OCI-LY1 (cell line): ENCODE measurements at regions not wholly inside any gene's neighbourhood (a gene's known extent, or its start where the extent isn't known, plus 50 kb on each side); places are given as distances from the start of the nearest gene placed in this dataset.

Source experiments
- H2AFZ ChIP-seq: fragments of 200-600 bp; sonication (generic), shearing (Covaris generic); 2 replicates; pipeline ENCODE4 v1.6.0; 2014; ENCODE audit warnings: antibody characterized with exemption, mild to moderate bottlenecking, low read length
- H3F3A ChIP-seq: fragments of 200-600 bp; sonication (generic), shearing (Covaris generic); 2 replicates; pipeline ENCODE4 v1.6.0; 2014; ENCODE audit warnings: mild to moderate bottlenecking, antibody characterized with exemption, low read length, moderate library complexity; ENCODE audit not compliant: insufficient read depth
- H3K27ac ChIP-seq: fragments of 200-600 bp; sonication (generic); 2 replicates; pipeline ENCODE4 v1.5.1; 2014; ENCODE audit warnings: low read length, mixed run types, mild to moderate bottlenecking, low read depth; ENCODE audit not compliant: poor library complexity, severe bottlenecking
- H3K27me3 ChIP-seq: fragments of 200-600 bp; sonication (generic); 2 replicates; pipeline ENCODE4 v1.6.0; 2014; ENCODE audit warnings: antibody characterized with exemption, mild to moderate bottlenecking, low read length, moderate library complexity; ENCODE audit not compliant: insufficient read depth
- H3K36me3 ChIP-seq: fragments of 200-600 bp; sonication (generic); 2 replicates; pipeline ENCODE4 v1.6.1; 2014; ENCODE audit warnings: mild to moderate bottlenecking, antibody characterized with exemption, low read length, moderate library complexity, mixed read lengths; ENCODE audit not compliant: insufficient read depth
- H3K4me1 ChIP-seq: fragments of 200-600 bp; sonication (generic); 2 replicates; pipeline ENCODE4 v1.5.1; 2014; ENCODE audit warnings: mild to moderate bottlenecking, low read length, moderate library complexity; ENCODE audit not compliant: insufficient read depth, severe bottlenecking
- H3K4me2 ChIP-seq: fragments of 200-600 bp; sonication (generic), shearing (Covaris generic); 2 replicates; pipeline ENCODE4 v1.6.1; 2014; ENCODE audit warnings: low read length
- H3K4me3 ChIP-seq: fragments of 200-600 bp; sonication (generic); 2 replicates; pipeline ENCODE4 v1.5.1; 2014; ENCODE audit warnings: low read length, low read depth, mild to moderate bottlenecking, mixed read lengths; ENCODE audit not compliant: poor library complexity, severe bottlenecking
- H3K79me2 ChIP-seq: fragments of 200-600 bp; shearing (Covaris generic); 2 replicates; pipeline ENCODE4 v1.6.1; 2016; ENCODE audit warnings: mixed run types, low read length, mixed read lengths; ENCODE audit not compliant: insufficient read depth
- H3K9ac ChIP-seq: fragments of 200-600 bp; sonication (generic), shearing (Covaris generic); 2 replicates; pipeline ENCODE4 v1.6.1; 2014; ENCODE audit warnings: mild to moderate bottlenecking, low read length, mixed read lengths
- H3K9me2 ChIP-seq: fragments of 200-600 bp; sonication (generic), shearing (Covaris generic); 2 replicates; pipeline ENCODE4 v1.6.1; 2014; ENCODE audit warnings: low read depth, mild to moderate bottlenecking, low read length, mixed read lengths
- H3K9me3 ChIP-seq: fragments of 200-600 bp; shearing (Covaris generic); 2 replicates; pipeline ENCODE4 v1.6.1; 2014; ENCODE audit warnings: low read length, mixed read lengths
- H4K20me1 ChIP-seq: fragments of 200-600 bp; sonication (generic), shearing (Covaris generic); 2 replicates; pipeline ENCODE4 v1.6.0; 2016; ENCODE audit warnings: mild to moderate bottlenecking, low read length; ENCODE audit not compliant: insufficient read depth
- EZH2 ChIP-seq: fragments of 200-600 bp; sonication (generic), shearing (Covaris generic); IDR thresholded peaks from 2 replicates; pipeline ENCODE4 v1.8.0; 2017; ENCODE audit warnings: borderline replicate concordance, mixed run types, mild to moderate bottlenecking, antibody characterized with exemption, low read length, moderate library complexity, mixed read lengths
- TF ChIP-seq, protein P1 (sequence below): fragments of 200-600 bp; sonication (generic), shearing (Covaris generic); IDR thresholded peaks from 2 replicates; pipeline ENCODE4 v1.5.1; 2017; ENCODE audit warnings: mild to moderate bottlenecking, antibody characterized with exemption, low read length, moderate library complexity, mixed read lengths

DNA sequence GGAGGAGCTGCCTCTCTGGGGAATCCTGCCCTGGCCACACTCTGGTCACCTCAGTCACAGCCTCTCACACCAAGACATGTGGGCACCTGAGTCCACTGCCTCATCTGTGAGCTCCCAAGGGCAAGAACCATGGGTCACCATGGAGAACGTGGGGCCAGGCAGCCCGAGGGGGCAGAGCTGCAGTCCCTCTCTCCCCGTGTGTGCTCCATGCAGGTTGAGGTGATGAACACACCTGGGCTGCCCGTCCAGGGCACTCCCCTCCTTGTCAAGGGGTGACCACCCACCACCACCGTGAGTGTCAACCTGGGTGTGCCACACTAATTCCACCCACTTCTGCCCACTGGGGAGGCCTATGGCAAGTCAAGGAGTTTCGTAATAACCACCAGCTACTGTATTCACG, 159.6 kb upstream of the RAB6C start:
- no peak overlapping the region for H3K27ac ChIP-seq
- H3K9me2 ChIP-seq = no peaks in the 10 kb centered on the region
- TF ChIP-seq EZH2 = no peak
- TF ChIP-seq, protein P1, sequence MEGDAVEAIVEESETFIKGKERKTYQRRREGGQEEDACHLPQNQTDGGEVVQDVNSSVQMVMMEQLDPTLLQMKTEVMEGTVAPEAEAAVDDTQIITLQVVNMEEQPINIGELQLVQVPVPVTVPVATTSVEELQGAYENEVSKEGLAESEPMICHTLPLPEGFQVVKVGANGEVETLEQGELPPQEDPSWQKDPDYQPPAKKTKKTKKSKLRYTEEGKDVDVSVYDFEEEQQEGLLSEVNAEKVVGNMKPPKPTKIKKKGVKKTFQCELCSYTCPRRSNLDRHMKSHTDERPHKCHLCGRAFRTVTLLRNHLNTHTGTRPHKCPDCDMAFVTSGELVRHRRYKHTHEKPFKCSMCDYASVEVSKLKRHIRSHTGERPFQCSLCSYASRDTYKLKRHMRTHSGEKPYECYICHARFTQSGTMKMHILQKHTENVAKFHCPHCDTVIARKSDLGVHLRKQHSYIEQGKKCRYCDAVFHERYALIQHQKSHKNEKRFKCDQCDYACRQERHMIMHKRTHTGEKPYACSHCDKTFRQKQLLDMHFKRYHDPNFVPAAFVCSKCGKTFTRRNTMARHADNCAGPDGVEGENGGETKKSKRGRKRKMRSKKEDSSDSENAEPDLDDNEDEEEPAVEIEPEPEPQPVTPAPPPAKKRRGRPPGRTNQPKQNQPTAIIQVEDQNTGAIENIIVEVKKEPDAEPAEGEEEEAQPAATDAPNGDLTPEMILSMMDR = no peak
- H3K4me2 ChIP-seq = no peak overlapping the region
- no peaks in the 10 kb centered on the region for H3K4me1 ChIP-seq
- no peaks in the 10 kb centered on the region for H3F3A ChIP-seq
- no peak overlapping the region for H3K4me3 ChIP-seq
- no peaks in the 10 kb centered on the region for H4K20me1 ChIP-seq
- no peaks in the 10 kb centered on the region for H3K27me3 ChIP-seq
- H3K79me2 ChIP-seq = no peaks in the 10 kb centered on the region
- no peak overlapping the region for H3K9ac ChIP-seq
- no peak overlapping the region for H2AFZ ChIP-seq
- no peaks in the 10 kb centered on the region for H3K9me3 ChIP-seq
- H3K36me3 ChIP-seq = no peaks in the 10 kb centered on the region

DNA sequence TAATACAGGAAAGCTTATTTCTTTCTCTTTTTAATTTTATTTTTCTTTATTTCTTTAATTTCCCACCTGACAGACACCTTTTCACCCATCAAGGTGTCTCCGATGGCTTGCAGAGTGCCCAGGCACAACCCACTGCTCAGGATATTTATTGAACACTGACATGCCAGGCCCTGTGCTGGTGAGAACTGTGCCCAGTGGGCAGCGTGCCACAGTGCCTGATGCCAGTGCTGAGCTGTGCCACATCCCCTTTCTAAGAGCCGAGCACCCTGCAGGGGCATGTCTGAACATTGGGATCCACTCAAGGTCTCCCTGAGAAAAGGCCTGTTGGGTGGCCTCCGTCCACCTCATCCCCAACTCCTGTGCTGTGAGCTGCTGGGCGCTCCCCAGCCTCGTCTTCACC, 158.6 kb upstream of the RAB6C start:
- Histone ChIP-seq H3K4me3 (no peak overlapping the region), H3K9me3 (no peaks in the 10 kb centered on the region), H2AFZ (no peak overlapping the region), H3K4me2 (no peak overlapping the region), H3K27me3 (no peaks in the 10 kb centered on the region), H4K20me1 (no peaks in the 10 kb centered on the region), H3K9ac (no peak overlapping the region), H3K79me2 (no peaks in the 10 kb centered on the region), H3K27ac (no peak overlapping the region), H3F3A (no peaks in the 10 kb centered on the region), H3K9me2 (no peaks in the 10 kb centered on the region), H3K36me3 (no peaks in the 10 kb centered on the region), H3K4me1 (no peaks in the 10 kb centered on the region)
- TF ChIP-seq, protein P1 = no peak
- no peak for TF ChIP-seq EZH2

DNA sequence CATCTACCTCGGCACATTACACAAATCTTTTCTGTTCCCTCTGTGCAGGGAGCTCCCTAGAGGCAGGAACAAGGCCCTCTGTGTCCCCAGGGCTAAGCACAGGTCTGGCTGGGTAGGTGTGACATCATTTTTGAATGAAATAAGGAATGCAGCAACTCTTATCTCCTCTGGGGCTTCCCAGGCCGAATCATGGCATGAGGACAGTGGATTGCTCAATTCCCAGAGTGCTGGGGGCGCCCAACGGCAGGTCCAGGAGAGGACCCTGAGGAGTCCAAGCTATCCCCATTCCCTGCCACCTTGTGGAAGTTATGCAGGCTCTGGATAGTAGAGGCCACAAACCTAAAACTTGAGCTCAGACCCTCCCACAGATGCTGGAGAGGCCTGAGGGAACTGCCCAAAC, 158.0 kb upstream of the RAB6C start:
- no peaks in the 10 kb centered on the region for H3K36me3 ChIP-seq
- H3K27me3 ChIP-seq = no peaks in the 10 kb centered on the region
- no peak overlapping the region for H3K27ac ChIP-seq
- TF ChIP-seq EZH2 = no peak
- TF ChIP-seq, protein P1 = no peak
- H3K4me1 ChIP-seq = no peaks in the 10 kb centered on the region
- no peaks in the 10 kb centered on the region for H3K9me2 ChIP-seq
- H3K79me2 ChIP-seq = no peaks in the 10 kb centered on the region
- no peaks in the 10 kb centered on the region for H3F3A ChIP-seq
- H3K9ac ChIP-seq = no peak overlapping the region
- H3K4me3 ChIP-seq = no peak overlapping the region
- no peaks in the 10 kb centered on the region for H3K9me3 ChIP-seq
- no peak overlapping the region for H3K4me2 ChIP-seq
- no peaks in the 10 kb centered on the region for H4K20me1 ChIP-seq
- H2AFZ ChIP-seq = no peak overlapping the region
